ENCODE measurements at regions not wholly inside any gene's neighbourhood (a gene's known extent, or its start where the extent isn't known, plus 50 kb on each side); places are given as distances from the start of the nearest gene placed in this dataset.

DNA sequence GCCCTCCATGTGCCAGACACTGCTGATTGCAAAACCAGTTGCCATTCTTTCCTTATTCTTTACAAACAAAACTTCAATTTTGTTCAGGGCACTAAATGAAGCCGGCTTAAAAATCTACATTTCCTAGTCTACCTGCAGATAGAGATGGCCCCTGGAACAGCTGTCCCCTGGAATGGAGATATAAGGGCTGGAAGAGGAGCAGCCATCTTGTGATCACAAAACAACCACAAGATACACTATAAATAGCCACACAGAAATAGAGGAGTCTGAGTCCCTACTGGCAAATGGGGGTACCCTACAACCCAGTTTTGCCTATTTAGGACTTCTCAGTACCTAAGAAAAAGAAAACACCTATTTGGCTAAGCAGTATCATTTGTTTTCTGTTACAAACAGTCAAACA is 115.9 kb upstream of the BEND6 start:
- TF ChIP-seq, protein P1, sequence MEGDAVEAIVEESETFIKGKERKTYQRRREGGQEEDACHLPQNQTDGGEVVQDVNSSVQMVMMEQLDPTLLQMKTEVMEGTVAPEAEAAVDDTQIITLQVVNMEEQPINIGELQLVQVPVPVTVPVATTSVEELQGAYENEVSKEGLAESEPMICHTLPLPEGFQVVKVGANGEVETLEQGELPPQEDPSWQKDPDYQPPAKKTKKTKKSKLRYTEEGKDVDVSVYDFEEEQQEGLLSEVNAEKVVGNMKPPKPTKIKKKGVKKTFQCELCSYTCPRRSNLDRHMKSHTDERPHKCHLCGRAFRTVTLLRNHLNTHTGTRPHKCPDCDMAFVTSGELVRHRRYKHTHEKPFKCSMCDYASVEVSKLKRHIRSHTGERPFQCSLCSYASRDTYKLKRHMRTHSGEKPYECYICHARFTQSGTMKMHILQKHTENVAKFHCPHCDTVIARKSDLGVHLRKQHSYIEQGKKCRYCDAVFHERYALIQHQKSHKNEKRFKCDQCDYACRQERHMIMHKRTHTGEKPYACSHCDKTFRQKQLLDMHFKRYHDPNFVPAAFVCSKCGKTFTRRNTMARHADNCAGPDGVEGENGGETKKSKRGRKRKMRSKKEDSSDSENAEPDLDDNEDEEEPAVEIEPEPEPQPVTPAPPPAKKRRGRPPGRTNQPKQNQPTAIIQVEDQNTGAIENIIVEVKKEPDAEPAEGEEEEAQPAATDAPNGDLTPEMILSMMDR (IDR thresholded peaks at IDR 0.05; ENCODE audit: low read depth, low read length, poor library complexity, severe bottlenecking), result no peak
- TF ChIP-seq EZH2phosphoT487 (IDR thresholded peaks at IDR 0.05; ENCODE audit: borderline replicate concordance, low read length), result no peak

All from DOHH2 (cell line).